Inflammatory macrophage (primary cell): ENCODE measurements at regions not wholly inside any gene's neighbourhood (a gene's known extent, or its start where the extent isn't known, plus 50 kb on each side); places are given as distances from the start of the nearest gene placed in this dataset.

Experiments
- DNase-seq, 2 donors: peaks; one replicate each; pipeline ENCODE4 v3.0.0-alpha.2; 2020 to 2022

DNA sequence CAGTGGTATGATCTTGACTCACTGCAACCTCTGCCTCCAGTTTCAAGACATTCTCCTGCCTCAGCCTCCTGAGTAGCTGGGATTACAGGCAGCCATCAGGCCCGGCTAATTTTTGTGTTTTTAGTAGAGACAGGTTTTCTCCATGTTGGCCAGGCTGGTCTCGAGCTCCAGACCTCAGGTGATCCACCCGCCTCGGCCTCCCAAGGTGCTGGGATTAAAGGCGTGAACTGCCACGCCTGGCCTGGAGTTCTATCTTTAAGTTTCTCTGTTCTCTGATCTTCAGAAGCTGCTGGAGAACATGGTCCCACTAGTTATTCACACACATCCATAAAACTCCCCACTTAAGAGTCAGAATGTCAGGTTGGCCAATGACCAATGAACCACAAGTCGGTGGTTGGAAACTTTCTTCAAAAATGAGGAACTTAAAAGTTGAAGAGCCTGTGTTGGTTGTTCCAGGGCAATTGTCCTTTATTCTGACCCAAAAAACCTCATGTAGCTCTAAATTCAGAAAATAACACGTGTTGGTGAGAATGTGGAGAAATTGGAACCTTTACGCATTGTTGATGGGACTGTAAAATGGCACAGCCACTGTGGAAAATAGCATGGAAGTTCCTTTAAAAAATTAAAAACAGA lies 55.9 kb upstream of the PIK3CB start:
- peak; percentile 88 to 92 for DNase-seq

DNA sequence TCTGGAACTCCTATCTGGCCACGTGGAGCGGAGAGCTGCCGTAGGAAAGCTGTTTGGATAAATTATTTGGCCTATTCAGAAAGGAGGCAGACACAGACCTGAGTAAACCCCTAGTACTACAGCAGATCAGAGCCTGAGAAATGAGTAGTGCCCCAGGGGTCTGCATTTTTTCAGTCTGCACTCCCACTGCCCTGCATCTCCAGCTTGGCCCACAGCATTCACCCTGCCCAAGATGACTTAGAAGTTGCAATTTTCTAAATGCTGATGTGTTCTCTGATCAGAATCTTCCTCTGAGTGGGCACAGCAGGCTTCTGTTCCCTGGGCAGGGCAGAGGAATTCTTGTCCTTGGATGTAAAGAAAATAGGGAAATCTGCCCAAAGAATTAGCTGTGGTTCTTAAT lies 55.1 kb upstream of the PIK3CB start:
- no peak for DNase-seq

DNA sequence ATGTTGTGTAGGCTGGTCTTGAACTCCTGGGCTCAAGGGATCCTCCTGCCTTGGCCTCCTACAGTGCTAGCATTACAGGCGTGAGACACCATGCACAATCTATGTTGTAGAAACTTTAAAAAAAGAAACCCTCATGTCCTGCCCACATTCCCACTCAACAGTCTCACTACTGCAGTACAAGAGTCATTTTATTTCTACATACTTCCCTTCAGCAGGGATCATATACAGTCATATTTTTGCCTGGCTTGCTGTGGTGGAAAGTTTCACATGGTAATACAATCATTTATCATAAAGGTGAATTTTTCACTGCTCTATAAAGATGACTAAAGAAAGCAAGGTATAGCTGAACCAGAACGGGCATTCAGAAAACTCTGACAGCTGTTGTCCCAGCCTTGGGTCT lies 53.8 kb upstream of the PIK3CB start:
- peak; percentile 73 to 79 for DNase-seq

GRCh38 chr3:138886096-138886495 lies 51.4 kb upstream of the PIK3CB start:
- DNase-seq: peak in 1 of 2 donors; percentile 70
